GM13976 (cell line): ENCODE measurements at regions not wholly inside any gene's neighbourhood (a gene's known extent, or its start where the extent isn't known, plus 50 kb on each side); places are given as distances from the start of the nearest gene placed in this dataset.

Source experiments
- DNase-seq: peaks from one replicate; pipeline ENCODE4 v3.0.0; 2012; ENCODE audit warnings: low spot score
- CTCF ChIP-seq: IDR thresholded peaks from 2 replicates; pipeline ENCODE4 v1.5.1; 2012; ENCODE audit warnings: borderline replicate concordance, mild to moderate bottlenecking; ENCODE audit not compliant: insufficient read depth; ENCODE audit errors: extremely low read depth, missing control alignments, control extremely low read depth
- in situ Hi-C: fragments of 300-500 bp; cut with MboI; formaldehyde crosslinking; loops from one replicate; pipeline ENCODE4 v1.12.0; 2022; ENCODE audit warnings: low sequenced_read_pairs, mixed read lengths, inconsistent platforms; ENCODE audit not compliant: unreplicated experiment

- DNase-seq = no peak
- in situ Hi-C loops = no loop called here
- no peak for TF ChIP-seq CTCF
Observed at GRCh38 chr22:49140911-49141665, 686.6 kb downstream of the BRD1 start.

GRCh38 chr22:49139492-49140151 lies 688.1 kb downstream of the BRD1 start:
- TF ChIP-seq CTCF = no peak
- no peak for DNase-seq
- in situ Hi-C loops = no loop called here

GRCh38 chr22:49138250-49138790 lies 689.4 kb downstream of the BRD1 start:
- no peak for TF ChIP-seq CTCF
- DNase-seq = no peak
- in situ Hi-C loops = no loop called here

- in situ Hi-C loops = no loop called here
- DNase-seq = no peak
- TF ChIP-seq CTCF = no peak
Observed at GRCh38 chr22:49137206-49137840, 690.4 kb downstream of the BRD1 start.

GRCh38 chr22:49136816-49137180 lies 690.9 kb downstream of the BRD1 start:
- TF ChIP-seq CTCF = no peak
- in situ Hi-C loops = no loop called here
- no peak for DNase-seq

- TF ChIP-seq CTCF = no peak
- DNase-seq = no peak
- in situ Hi-C loops = no loop called here
Observed at GRCh38 chr22:49136041-49136815, 691.4 kb downstream of the BRD1 start.
